ENCODE measurements at regions not wholly inside any gene's neighbourhood (a gene's known extent, or its start where the extent isn't known, plus 50 kb on each side); places are given as distances from the start of the nearest gene placed in this dataset.

- peak; percentile 37; the same call in 1 of the 2 replicates for TF ChIP-seq CTCF (IDR thresholded peaks at IDR 0.05)
- no peak for TF ChIP-seq POLR2AphosphoS5 (IDR thresholded peaks at IDR 0.05; ENCODE audit: low read depth, low read length)
- TF ChIP-seq REST (IDR thresholded peaks at IDR 0.05; ENCODE audit: insufficient read depth in 1 of 2, low read depth in 2 of 2, low read length in 1 of 2): no peak
- no peak for TF ChIP-seq SIN3A (IDR thresholded peaks at IDR 0.05; ENCODE audit: borderline replicate concordance, insufficient read depth, low read depth, low read length)
- TF ChIP-seq TCF7L2 (IDR thresholded peaks at IDR 0.05; ENCODE audit: low read depth, low read length): no peak
Observed at GRCh38 chr2:81389203-81389602, 1084.7 kb upstream of the LRRTM1 start.

Data from Panc1 (cell line).